ENCODE measurements at regions not wholly inside any gene's neighbourhood (a gene's known extent, or its start where the extent isn't known, plus 50 kb on each side); places are given as distances from the start of the nearest gene placed in this dataset.
"Not testable (repeated sequence)": the region's sequence is repeated elsewhere in the genome, so short reads cannot be mapped to it uniquely, and the experiment has no call there.

DNA sequence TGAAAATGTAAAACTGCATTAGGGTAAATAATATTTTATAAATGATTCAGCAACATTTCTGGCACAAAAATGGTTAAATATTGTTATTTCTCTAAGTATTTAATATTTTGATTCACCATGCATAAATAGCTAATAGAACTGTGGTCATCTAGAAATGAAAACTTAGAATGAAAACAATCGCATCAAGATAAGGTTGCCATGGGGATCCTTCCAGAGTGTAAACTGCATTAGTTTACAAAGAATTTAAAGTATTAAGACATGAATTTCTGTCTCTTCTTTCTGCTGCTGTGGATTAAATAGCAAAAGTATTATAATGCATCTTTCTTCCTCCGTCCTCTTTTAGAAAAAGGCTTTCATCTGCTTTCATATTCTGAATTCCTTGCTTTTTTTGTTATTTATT lies 1064.6 kb upstream of the SLIT2 start:
- no peaks in the 10 kb centered on the region for H3K4me1 ChIP-seq (ENCODE audit: insufficient read depth, low read length)
- H3K27me3 ChIP-seq (ENCODE audit: insufficient read depth, low read length), result no peaks in the 10 kb centered on the region
- 100% methylated on average over 1 of the region's 2 CpGs for WGBS
- H3K4me3 ChIP-seq (ENCODE audit: low read length), result no peak overlapping the region
- no peaks in the 10 kb centered on the region for H3K36me3 ChIP-seq (ENCODE audit: insufficient read depth, low read length)
- H3K9ac ChIP-seq (ENCODE audit: low read depth, low read length), result no peak overlapping the region
- no peaks in the 10 kb centered on the region for H3K9me3 ChIP-seq (ENCODE audit: insufficient read depth, low read depth, low read length)
- H3K27ac ChIP-seq (ENCODE audit: low read depth, low read length), result no peak overlapping the region

DNA sequence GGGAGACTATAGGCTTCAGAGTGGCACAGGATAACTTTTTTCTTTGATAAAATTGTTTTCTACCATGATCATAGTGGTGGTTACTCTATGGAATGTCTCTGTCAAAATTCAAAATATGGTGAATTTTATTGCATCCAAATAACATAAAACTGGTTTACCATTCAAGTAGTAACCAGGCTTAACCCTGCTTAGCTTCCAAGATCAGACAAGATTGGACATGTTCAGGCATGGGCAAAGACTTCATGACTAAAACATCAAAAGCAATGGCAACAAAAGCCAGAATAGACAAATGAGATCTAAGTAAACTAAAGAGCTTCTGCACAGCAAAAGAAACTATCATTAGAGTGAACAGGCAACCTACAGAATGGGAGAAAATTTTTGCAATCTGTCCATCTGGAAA lies 1070.1 kb upstream of the SLIT2 start:
- not testable (repeated sequence) for H3K27ac ChIP-seq (ENCODE audit: low read depth, low read length); H3K36me3 ChIP-seq (ENCODE audit: insufficient read depth, low read length); H3K9ac ChIP-seq (ENCODE audit: low read depth, low read length); H3K9me3 ChIP-seq (ENCODE audit: insufficient read depth, low read depth, low read length); H3K27me3 ChIP-seq (ENCODE audit: insufficient read depth, low read length); H3K4me3 ChIP-seq (ENCODE audit: low read length); H3K4me1 ChIP-seq (ENCODE audit: insufficient read depth, low read length)

DNA sequence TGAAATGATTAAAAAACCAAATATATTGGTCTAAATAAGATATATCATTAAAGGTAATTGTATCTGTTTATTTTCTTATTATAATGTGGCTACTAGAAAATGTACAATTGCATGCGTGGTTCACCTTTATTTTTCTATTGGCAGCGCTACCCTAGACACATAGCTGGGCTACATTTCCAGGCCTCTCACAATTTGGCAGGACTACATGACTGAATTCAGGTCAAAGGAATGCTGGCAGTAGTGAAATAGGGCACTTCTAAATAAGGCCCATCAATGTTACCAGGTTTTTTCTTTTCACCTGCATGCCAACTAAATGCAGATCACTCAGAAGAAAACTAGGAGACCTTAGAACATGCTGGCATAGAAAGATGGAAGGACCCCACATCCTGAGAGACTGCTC lies 1072.9 kb upstream of the SLIT2 start:
- Histone ChIP-seq H3K27me3 (ENCODE audit: insufficient read depth, low read length) (no peaks in the 10 kb centered on the region), H3K36me3 (ENCODE audit: insufficient read depth, low read length) (no peaks in the 10 kb centered on the region), H3K9me3 (ENCODE audit: insufficient read depth, low read depth, low read length) (no peaks in the 10 kb centered on the region), H3K27ac (ENCODE audit: low read depth, low read length) (no peak overlapping the region), H3K4me1 (ENCODE audit: insufficient read depth, low read length) (no peaks in the 10 kb centered on the region), H3K9ac (ENCODE audit: low read depth, low read length) (no peak overlapping the region), H3K4me3 (ENCODE audit: low read length) (no peak overlapping the region)
- 98% methylated on average over 2 of the region's 2 CpGs for WGBS

DNA sequence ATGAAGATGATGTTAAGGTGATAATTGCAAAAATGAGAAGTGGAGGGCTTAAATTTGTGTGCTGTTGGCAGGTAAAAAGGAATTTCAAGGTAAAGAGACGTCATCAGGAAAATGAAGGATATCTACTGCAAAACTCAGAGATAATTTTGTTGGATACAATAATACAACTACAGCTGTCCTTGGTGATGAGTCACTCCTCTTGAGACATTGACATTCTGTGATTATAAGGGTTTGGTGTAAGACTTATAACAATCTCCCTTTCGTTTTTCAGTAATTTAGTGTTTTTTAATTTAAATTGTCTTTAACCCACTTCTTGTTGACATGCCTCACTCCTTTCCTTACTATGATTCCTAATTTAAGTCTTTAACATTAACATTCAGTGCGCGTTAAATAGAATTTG lies 1074.1 kb upstream of the SLIT2 start:
- Histone ChIP-seq H3K9ac (ENCODE audit: low read depth, low read length) (no peak overlapping the region), H3K4me1 (ENCODE audit: insufficient read depth, low read length) (no peaks in the 10 kb centered on the region), H3K9me3 (ENCODE audit: insufficient read depth, low read depth, low read length) (no peaks in the 10 kb centered on the region), H3K4me3 (ENCODE audit: low read length) (no peak overlapping the region), H3K27me3 (ENCODE audit: insufficient read depth, low read length) (no peaks in the 10 kb centered on the region), H3K36me3 (ENCODE audit: insufficient read depth, low read length) (no peaks in the 10 kb centered on the region), H3K27ac (ENCODE audit: low read depth, low read length) (no peak overlapping the region)
- WGBS, result 100% methylated on average over 3 of the region's 4 CpGs

DNA sequence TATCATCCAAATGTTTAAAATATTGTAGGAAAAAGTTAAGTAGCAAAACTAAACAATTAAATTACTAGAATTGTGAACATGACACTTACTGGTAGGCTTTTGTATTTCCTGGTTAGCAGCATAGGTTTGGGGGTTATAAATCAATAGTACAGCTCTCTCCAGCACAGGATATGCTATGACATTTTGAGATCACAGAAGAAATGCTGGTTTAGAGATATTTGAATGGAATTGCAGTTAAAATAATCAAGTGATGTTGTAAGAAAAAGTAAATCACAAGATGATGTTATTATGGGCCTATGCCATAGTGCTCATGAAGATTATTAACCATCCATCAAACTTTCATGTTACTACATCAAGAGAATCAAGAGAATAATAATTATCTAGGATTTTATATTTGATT lies 1079.9 kb upstream of the SLIT2 start:
- no peaks in the 10 kb centered on the region for H3K9me3 ChIP-seq (ENCODE audit: insufficient read depth, low read depth, low read length)
- no peak overlapping the region for H3K9ac ChIP-seq (ENCODE audit: low read depth, low read length)
- no peaks in the 10 kb centered on the region for H3K4me1 ChIP-seq (ENCODE audit: insufficient read depth, low read length)
- H3K27ac ChIP-seq (ENCODE audit: low read depth, low read length), result no peak overlapping the region
- no peak overlapping the region for H3K4me3 ChIP-seq (ENCODE audit: low read length)
- H3K36me3 ChIP-seq (ENCODE audit: insufficient read depth, low read length), result no peaks in the 10 kb centered on the region
- H3K27me3 ChIP-seq (ENCODE audit: insufficient read depth, low read length), result no peaks in the 10 kb centered on the region

DNA sequence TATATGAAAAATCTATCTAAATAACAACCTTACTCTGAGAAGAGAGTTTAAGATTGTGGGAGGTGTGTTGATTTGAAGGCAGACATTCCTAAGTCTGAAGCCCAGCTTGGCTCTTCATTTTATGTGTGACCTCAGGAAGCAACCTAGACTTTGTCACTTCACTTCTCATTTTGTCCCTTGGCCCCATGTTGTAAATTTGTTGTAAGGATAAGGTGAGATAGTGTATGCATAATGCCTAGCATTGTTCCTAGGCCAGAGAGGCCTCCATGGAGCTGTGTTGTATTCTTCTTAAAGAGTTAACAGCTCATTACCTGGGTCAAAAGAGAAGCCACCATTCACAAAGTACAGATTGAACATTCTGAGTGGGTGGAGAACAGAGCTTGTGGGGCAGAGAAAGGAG lies 1084.4 kb upstream of the SLIT2 start:
- no peaks in the 10 kb centered on the region for H3K36me3 ChIP-seq (ENCODE audit: insufficient read depth, low read length)
- H3K4me1 ChIP-seq (ENCODE audit: insufficient read depth, low read length), result no peaks in the 10 kb centered on the region
- H3K4me3 ChIP-seq (ENCODE audit: low read length), result no peak overlapping the region
- H3K9me3 ChIP-seq (ENCODE audit: insufficient read depth, low read depth, low read length), result no peaks in the 10 kb centered on the region
- H3K27ac ChIP-seq (ENCODE audit: low read depth, low read length), result no peak overlapping the region
- H3K27me3 ChIP-seq (ENCODE audit: insufficient read depth, low read length), result no peaks in the 10 kb centered on the region
- no peak overlapping the region for H3K9ac ChIP-seq (ENCODE audit: low read depth, low read length)

DNA sequence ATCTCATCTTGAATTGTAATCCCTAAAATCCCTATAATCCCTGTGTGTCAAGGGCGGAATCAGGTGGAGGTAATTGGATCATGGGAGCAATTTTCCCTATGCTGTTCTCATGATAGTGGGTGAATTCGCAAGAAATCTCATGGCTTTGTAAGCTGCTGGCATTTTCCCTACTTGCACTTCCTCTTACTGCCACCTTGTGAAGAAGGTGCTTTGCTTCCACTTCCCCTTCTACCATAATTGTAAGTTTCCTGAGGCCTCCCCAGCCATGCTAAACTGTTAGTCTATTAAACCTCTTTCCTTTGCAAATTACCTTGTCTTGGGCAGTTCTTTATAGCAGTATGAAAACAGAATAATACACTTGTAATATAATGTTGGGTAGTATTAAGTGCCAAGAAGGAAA lies 1087.4 kb upstream of the SLIT2 start:
- Histone ChIP-seq H3K36me3 (ENCODE audit: insufficient read depth, low read length) (no peaks in the 10 kb centered on the region), H3K9ac (ENCODE audit: low read depth, low read length) (no peak overlapping the region), H3K4me1 (ENCODE audit: insufficient read depth, low read length) (no peaks in the 10 kb centered on the region), H3K27me3 (ENCODE audit: insufficient read depth, low read length) (no peaks in the 10 kb centered on the region), H3K4me3 (ENCODE audit: low read length) (no peak overlapping the region), H3K27ac (ENCODE audit: low read depth, low read length) (no peak overlapping the region), H3K9me3 (ENCODE audit: insufficient read depth, low read depth, low read length) (no peaks in the 10 kb centered on the region)
- 93% methylated on average over 2 of the region's 2 CpGs for WGBS

DNA sequence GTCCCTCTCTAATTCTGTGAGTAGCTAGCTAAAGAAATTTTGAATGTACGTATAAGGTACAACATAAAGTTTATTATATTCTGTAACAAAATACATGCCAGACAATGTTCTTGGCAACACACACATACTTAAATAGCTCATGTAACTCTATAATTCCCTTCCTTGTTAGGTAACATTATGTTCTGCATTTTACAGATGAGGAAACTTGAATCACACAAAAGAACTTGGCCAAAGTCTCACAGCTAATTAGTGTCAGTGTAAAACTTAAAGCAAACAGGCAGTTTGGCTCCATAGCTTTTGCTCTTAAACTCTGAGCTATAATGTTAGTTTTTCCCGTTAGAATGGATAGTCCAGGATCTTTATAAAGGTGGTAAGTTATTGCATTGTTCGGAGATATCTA lies 1091.8 kb upstream of the SLIT2 start:
- Histone ChIP-seq H3K9me3 (ENCODE audit: insufficient read depth, low read depth, low read length) (peaks cover 12% of the 10 kb centered on the region), H3K27ac (ENCODE audit: low read depth, low read length) (no peak overlapping the region), H3K27me3 (ENCODE audit: insufficient read depth, low read length) (no peaks in the 10 kb centered on the region), H3K4me1 (ENCODE audit: insufficient read depth, low read length) (no peaks in the 10 kb centered on the region), H3K36me3 (ENCODE audit: insufficient read depth, low read length) (no peaks in the 10 kb centered on the region), H3K4me3 (ENCODE audit: low read length) (no peak overlapping the region), H3K9ac (ENCODE audit: low read depth, low read length) (no peak overlapping the region)
- WGBS, result 93% methylated on average over 2 of the region's 3 CpGs

DNA sequence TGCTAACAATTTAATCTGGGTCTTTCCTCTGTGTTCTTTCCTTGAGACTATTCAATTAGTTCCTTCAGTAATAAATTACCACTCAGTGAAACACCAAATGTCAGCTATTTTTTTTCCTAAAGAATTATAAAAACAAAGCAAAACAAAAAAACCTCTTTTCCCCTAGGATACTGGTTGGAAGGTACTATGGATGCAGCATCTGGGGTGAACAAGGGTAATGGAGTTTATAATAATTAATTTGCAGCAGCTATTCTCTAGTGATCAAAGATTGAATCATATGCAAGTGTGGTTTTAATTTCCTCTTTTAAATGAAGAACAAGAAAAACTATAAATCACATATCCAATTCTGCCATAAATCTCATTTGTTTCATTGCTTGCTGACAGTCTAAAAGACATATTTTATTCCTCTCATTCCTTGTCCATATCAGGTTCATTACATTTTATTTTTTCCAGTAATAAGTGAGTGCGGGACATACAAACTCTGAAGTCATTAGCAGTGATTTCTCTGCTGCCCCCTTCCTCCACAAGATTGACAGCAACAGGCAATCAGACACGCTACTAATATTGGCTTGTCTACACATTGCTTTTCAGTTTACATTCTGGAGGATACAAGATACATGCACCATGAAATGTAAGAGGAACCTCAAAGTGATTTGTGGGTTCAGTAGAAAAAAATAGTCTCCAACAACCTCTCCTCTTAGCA lies 1093.4 kb upstream of the SLIT2 start:
- WGBS, result 92% methylated on average over 2 of the region's 2 CpGs
- no peaks in the 10 kb centered on the region for H3K27me3 ChIP-seq (ENCODE audit: insufficient read depth, low read length)
- H3K36me3 ChIP-seq (ENCODE audit: insufficient read depth, low read length), result no peaks in the 10 kb centered on the region
- no peaks in the 10 kb centered on the region for H3K4me1 ChIP-seq (ENCODE audit: insufficient read depth, low read length)
- no peak overlapping the region for H3K27ac ChIP-seq (ENCODE audit: low read depth, low read length)
- peaks cover 14% of the 10 kb centered on the region for H3K9me3 ChIP-seq (ENCODE audit: insufficient read depth, low read depth, low read length)
- no peak overlapping the region for H3K9ac ChIP-seq (ENCODE audit: low read depth, low read length)
- no peak overlapping the region for H3K4me3 ChIP-seq (ENCODE audit: low read length)

DNA sequence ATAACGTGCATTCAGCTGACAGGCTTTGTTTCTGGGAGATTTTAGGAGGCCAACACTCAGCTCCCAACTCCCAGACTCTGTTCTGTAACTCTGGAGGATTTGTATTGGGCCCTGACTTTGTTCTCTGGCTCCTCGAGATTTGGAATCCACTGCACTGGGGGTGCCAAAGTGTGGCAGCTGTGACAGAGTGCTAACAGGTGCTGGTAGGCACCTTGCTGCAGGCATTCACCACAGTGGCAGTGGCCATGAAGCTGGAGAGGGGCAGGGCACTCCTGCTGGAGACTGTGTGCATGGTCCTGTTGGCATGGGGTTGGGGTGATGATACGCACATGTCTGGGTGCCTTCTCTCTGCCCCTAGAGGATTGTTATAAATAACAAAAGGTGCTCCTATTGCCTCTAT lies 1094.9 kb upstream of the SLIT2 start:
- Histone ChIP-seq H3K9ac (ENCODE audit: low read depth, low read length) (no peak overlapping the region), H3K4me3 (ENCODE audit: low read length) (no peak overlapping the region)
- WGBS, result over 99% methylated on average over 3 of the region's 3 CpGs

DNA sequence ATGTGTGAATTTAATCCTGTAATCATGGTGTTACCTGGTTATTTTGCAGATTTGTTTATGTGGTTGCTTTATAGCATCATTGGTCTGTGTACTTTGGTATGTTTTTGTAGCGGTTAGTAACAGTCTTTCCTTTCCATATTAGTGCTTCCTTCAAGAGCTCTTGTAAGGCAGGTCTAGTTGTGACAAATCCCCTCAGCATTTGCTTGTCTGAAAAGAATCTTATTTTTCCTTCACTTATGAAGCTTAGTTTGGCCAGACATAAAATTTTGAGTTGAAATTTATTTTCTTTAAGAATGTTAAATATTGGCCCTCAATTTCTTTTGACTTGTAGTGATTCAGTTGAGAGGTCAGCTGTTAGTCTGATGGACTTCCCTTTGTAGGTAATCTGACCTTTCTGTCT lies 1096.1 kb upstream of the SLIT2 start:
- H3K9me3 ChIP-seq (ENCODE audit: insufficient read depth, low read depth, low read length), result peaks cover 14% of the 10 kb centered on the region
- no peaks in the 10 kb centered on the region for H3K27me3 ChIP-seq (ENCODE audit: insufficient read depth, low read length)
- no peak overlapping the region for H3K4me3 ChIP-seq (ENCODE audit: low read length)
- WGBS, result 100% methylated on average over 1 of the region's 1 CpG
- no peak overlapping the region for H3K27ac ChIP-seq (ENCODE audit: low read depth, low read length)
- no peaks in the 10 kb centered on the region for H3K36me3 ChIP-seq (ENCODE audit: insufficient read depth, low read length)
- no peaks in the 10 kb centered on the region for H3K4me1 ChIP-seq (ENCODE audit: insufficient read depth, low read length)
- no peak overlapping the region for H3K9ac ChIP-seq (ENCODE audit: low read depth, low read length)

More for the DNA sequence above, 1094.9 kb upstream of the SLIT2 start:
- Histone ChIP-seq H3K4me1 (ENCODE audit: insufficient read depth, low read length) (no peaks in the 10 kb centered on the region), H3K27me3 (ENCODE audit: insufficient read depth, low read length) (no peaks in the 10 kb centered on the region), H3K9me3 (ENCODE audit: insufficient read depth, low read depth, low read length) (peaks cover 14% of the 10 kb centered on the region), H3K36me3 (ENCODE audit: insufficient read depth, low read length) (no peaks in the 10 kb centered on the region), H3K27ac (ENCODE audit: low read depth, low read length) (no peak overlapping the region)

DNA sequence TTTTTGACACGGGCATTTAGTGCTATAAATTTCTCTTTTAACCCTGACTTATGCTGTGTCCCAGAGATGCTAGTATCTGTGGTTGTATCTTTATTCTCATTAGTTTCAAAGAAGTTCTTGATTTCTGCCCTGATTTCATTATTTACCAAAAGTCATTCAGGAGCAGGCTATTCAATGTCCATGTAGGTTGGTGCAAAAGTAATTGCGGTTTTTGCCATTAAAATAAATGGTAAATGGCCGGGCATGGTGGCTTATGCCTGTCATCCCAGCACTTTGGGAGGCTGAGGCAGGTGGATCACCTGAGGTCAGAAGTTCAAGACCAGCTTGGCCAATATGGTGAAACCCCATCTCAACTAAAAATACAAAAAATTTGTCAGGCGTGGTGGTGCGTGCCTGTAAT lies 1097.4 kb upstream of the SLIT2 start:
- not testable (repeated sequence) for H3K27me3 ChIP-seq (ENCODE audit: insufficient read depth, low read length); H3K4me1 ChIP-seq (ENCODE audit: insufficient read depth, low read length); H3K9ac ChIP-seq (ENCODE audit: low read depth, low read length); H3K27ac ChIP-seq (ENCODE audit: low read depth, low read length); H3K4me3 ChIP-seq (ENCODE audit: low read length); H3K36me3 ChIP-seq (ENCODE audit: insufficient read depth, low read length)
- H3K9me3 ChIP-seq (ENCODE audit: insufficient read depth, low read depth, low read length), result peaks cover 14% of the 10 kb centered on the region
- WGBS, result 97% methylated on average over 5 of the region's 5 CpGs

Data from HUES64 (cell line).